ENCODE measurements at regions not wholly inside any gene's neighbourhood (a gene's known extent, or its start where the extent isn't known, plus 50 kb on each side); places are given as distances from the start of the nearest gene placed in this dataset.
"Not testable (repeated sequence)": the region's sequence is repeated elsewhere in the genome, so short reads cannot be mapped to it uniquely, and the experiment has no call there.

GRCh38 chr13:60689076-60689475 is 292.1 kb downstream of the TDRD3 start:
- H3K27ac Mint-ChIP-seq: no peak overlapping the region
- H3K9me3 Mint-ChIP-seq: peaks cover 0 to 9% (median 0%) of the 10 kb centered on the region in 3 donors
- no peaks in the 10 kb centered on the region for H3K36me3 Mint-ChIP-seq
- H3K27me3 Mint-ChIP-seq: no peaks in the 10 kb centered on the region
- H3K4me3 Mint-ChIP-seq: no peak overlapping the region
- H3K4me1 Mint-ChIP-seq: no peaks in the 10 kb centered on the region

- Mint-ChIP-seq H3K4me1 (no peaks in the 10 kb centered on the region), H3K27me3 (no peaks in the 10 kb centered on the region), H3K4me3 (no peak overlapping the region), H3K9me3 (no peaks in the 10 kb centered on the region), H3K36me3 (no peaks in the 10 kb centered on the region), H3K27ac (no peak overlapping the region)
These were observed 283.1 kb downstream of the TDRD3 start for GRCh38 chr13:60679928-60680694.

- H3K27me3 Mint-ChIP-seq: no peaks in the 10 kb centered on the region
These were observed 282.1 kb downstream of the TDRD3 start for GRCh38 chr13:60679131-60679530.

GRCh38 chr13:60671386-60671785 is 274.4 kb downstream of the TDRD3 start:
- Mint-ChIP-seq H3K27me3 (no peaks in the 10 kb centered on the region), H3K4me3 (no peak overlapping the region), H3K27ac (no peak overlapping the region), H3K36me3 (no peaks in the 10 kb centered on the region), H3K4me1 (no peaks in the 10 kb centered on the region), H3K9me3 (peaks cover 3 to 14% (median 4%) of the 10 kb centered on the region in 3 donors)

More at GRCh38 chr13:60679131-60679530, 282.1 kb downstream of the TDRD3 start:
- no peaks in the 10 kb centered on the region for H3K36me3 Mint-ChIP-seq
- no peak overlapping the region for H3K4me3 Mint-ChIP-seq
- no peaks in the 10 kb centered on the region for H3K9me3 Mint-ChIP-seq
- no peaks in the 10 kb centered on the region for H3K4me1 Mint-ChIP-seq
- no peak overlapping the region for H3K27ac Mint-ChIP-seq

GRCh38 chr13:60663788-60664187 is 266.8 kb downstream of the TDRD3 start:
- peaks cover 0 to 3% (median 2%) of the 10 kb centered on the region in 3 donors for H3K9me3 Mint-ChIP-seq
- no peak overlapping the region for H3K27ac Mint-ChIP-seq
- no peak overlapping the region for H3K4me3 Mint-ChIP-seq
- peaks cover 0 to 2% (median 0%) of the 10 kb centered on the region in 3 donors for H3K4me1 Mint-ChIP-seq
- H3K36me3 Mint-ChIP-seq: no peaks in the 10 kb centered on the region
- H3K27me3 Mint-ChIP-seq: no peaks in the 10 kb centered on the region

- no peaks in the 10 kb centered on the region for H3K27me3 Mint-ChIP-seq
- H3K27ac Mint-ChIP-seq: no peak overlapping the region
- peaks cover 0 to 2% (median 0%) of the 10 kb centered on the region in 3 donors for H3K4me1 Mint-ChIP-seq
- H3K36me3 Mint-ChIP-seq: no peaks in the 10 kb centered on the region
- no peak overlapping the region for H3K4me3 Mint-ChIP-seq
- peaks cover 2 to 5% (median 2%) of the 10 kb centered on the region in 3 donors for H3K9me3 Mint-ChIP-seq
These were observed 265.6 kb downstream of the TDRD3 start for GRCh38 chr13:60662595-60662994.

- Mint-ChIP-seq H3K4me3 (no peak overlapping the region), H3K4me1 (peaks cover 0 to 2% (median 0%) of the 10 kb centered on the region in 3 donors), H3K36me3 (no peaks in the 10 kb centered on the region), H3K27ac (no peak overlapping the region), H3K9me3 (peaks cover 2 to 5% (median 2%) of the 10 kb centered on the region in 3 donors), H3K27me3 (no peaks in the 10 kb centered on the region)
These were observed 264.5 kb downstream of the TDRD3 start for GRCh38 chr13:60661521-60661920.

- not testable (repeated sequence) for H3K4me3 Mint-ChIP-seq, H3K27me3 Mint-ChIP-seq, H3K27ac Mint-ChIP-seq, H3K4me1 Mint-ChIP-seq, H3K9me3 Mint-ChIP-seq, H3K36me3 Mint-ChIP-seq
These were observed 260.6 kb downstream of the TDRD3 start for GRCh38 chr13:60657586-60657985.

GRCh38 chr13:60655256-60655655 is 258.2 kb downstream of the TDRD3 start:
- H3K4me3 Mint-ChIP-seq: no peak overlapping the region
- H3K36me3 Mint-ChIP-seq: no peaks in the 10 kb centered on the region
- H3K27me3 Mint-ChIP-seq: no peaks in the 10 kb centered on the region
- H3K27ac Mint-ChIP-seq: no peak overlapping the region
- peaks cover 0 to 5% (median 4%) of the 10 kb centered on the region in 3 donors for H3K9me3 Mint-ChIP-seq
- H3K4me1 Mint-ChIP-seq: no peaks in the 10 kb centered on the region

GRCh38 chr13:60654415-60654814 is 257.4 kb downstream of the TDRD3 start:
- Mint-ChIP-seq H3K9me3 (peaks cover 0 to 5% (median 4%) of the 10 kb centered on the region in 3 donors), H3K4me1 (no peaks in the 10 kb centered on the region), H3K27ac (no peak overlapping the region), H3K4me3 (no peak overlapping the region), H3K36me3 (no peaks in the 10 kb centered on the region), H3K27me3 (no peaks in the 10 kb centered on the region)

- Mint-ChIP-seq H3K9me3 (peaks cover 0 to 3% (median 0%) of the 10 kb centered on the region in 3 donors), H3K4me1 (no peaks in the 10 kb centered on the region), H3K27ac (no peak overlapping the region), H3K27me3 (peaks cover 3% of the 10 kb centered on the region), H3K4me3 (no peak overlapping the region), H3K36me3 (no peaks in the 10 kb centered on the region)
These were observed 250.5 kb downstream of the TDRD3 start for GRCh38 chr13:60647547-60647946.

GRCh38 chr13:60646620-60647019 is 249.6 kb downstream of the TDRD3 start:
- no peaks in the 10 kb centered on the region for H3K4me1 Mint-ChIP-seq
- H3K4me3 Mint-ChIP-seq: no peak overlapping the region
- H3K27ac Mint-ChIP-seq: no peak overlapping the region
- peaks cover 0 to 3% (median 0%) of the 10 kb centered on the region in 3 donors for H3K9me3 Mint-ChIP-seq
- H3K36me3 Mint-ChIP-seq: no peaks in the 10 kb centered on the region
- H3K27me3 Mint-ChIP-seq: peaks cover 3% of the 10 kb centered on the region

- H3K27ac Mint-ChIP-seq: no peak overlapping the region
- H3K27me3 Mint-ChIP-seq: peaks cover 3% of the 10 kb centered on the region
- no peak overlapping the region for H3K4me3 Mint-ChIP-seq
- peaks cover 0 to 3% (median 0%) of the 10 kb centered on the region in 3 donors for H3K9me3 Mint-ChIP-seq
- no peaks in the 10 kb centered on the region for H3K4me1 Mint-ChIP-seq
- no peaks in the 10 kb centered on the region for H3K36me3 Mint-ChIP-seq
These were observed 248.7 kb downstream of the TDRD3 start for GRCh38 chr13:60645676-60646075.

GRCh38 chr13:60642552-60642951 is 245.5 kb downstream of the TDRD3 start:
- no peaks in the 10 kb centered on the region for H3K36me3 Mint-ChIP-seq
- peaks cover 0 to 3% (median 1%) of the 10 kb centered on the region in 3 donors for H3K9me3 Mint-ChIP-seq
- no peak overlapping the region for H3K4me3 Mint-ChIP-seq
- H3K4me1 Mint-ChIP-seq: no peaks in the 10 kb centered on the region
- H3K27me3 Mint-ChIP-seq: peaks cover 3% of the 10 kb centered on the region
- no peak overlapping the region for H3K27ac Mint-ChIP-seq

GRCh38 chr13:60629158-60629557 is 232.1 kb downstream of the TDRD3 start:
- Mint-ChIP-seq H3K27ac (no peak overlapping the region), H3K9me3 (peaks cover 0 to 2% (median 0%) of the 10 kb centered on the region in 3 donors), H3K27me3 (peaks cover 2% of the 10 kb centered on the region), H3K4me1 (no peaks in the 10 kb centered on the region), H3K4me3 (no peak overlapping the region), H3K36me3 (no peaks in the 10 kb centered on the region)

- Mint-ChIP-seq H3K4me3 (no peak overlapping the region), H3K36me3 (no peaks in the 10 kb centered on the region), H3K27ac (no peak overlapping the region), H3K4me1 (no peaks in the 10 kb centered on the region), H3K9me3 (peaks cover 0 to 2% (median 0%) of the 10 kb centered on the region in 3 donors), H3K27me3 (peaks cover 4% of the 10 kb centered on the region)
These were observed 230.2 kb downstream of the TDRD3 start for GRCh38 chr13:60627071-60627686.
